ENCODE measurements at regions not wholly inside any gene's neighbourhood (a gene's known extent, or its start where the extent isn't known, plus 50 kb on each side); places are given as distances from the start of the nearest gene placed in this dataset.
"Not testable (repeated sequence)": the region's sequence is repeated elsewhere in the genome, so short reads cannot be mapped to it uniquely, and the experiment has no call there.

- no peak for DNase-seq (ENCODE audit: low spot score)
These were observed 2236.0 kb upstream of the AGA start for GRCh38 chr4:179678093-179678814.

- not testable (repeated sequence) for DNase-seq (ENCODE audit: low spot score)
These were observed 2241.4 kb upstream of the AGA start for GRCh38 chr4:179683661-179684060.

- no peak for DNase-seq (ENCODE audit: low spot score)
These were observed 2250.0 kb upstream of the AGA start for GRCh38 chr4:179692222-179692621.

GRCh38 chr4:179695175-179695574, 2252.9 kb upstream of the AGA start:
- no peak for DNase-seq (ENCODE audit: low spot score)

GRCh38 chr4:179698321-179698720, 2256.1 kb upstream of the AGA start:
- DNase-seq (ENCODE audit: low spot score) = no peak

- no peak for DNase-seq (ENCODE audit: low spot score)
These were observed 2267.9 kb upstream of the AGA start for GRCh38 chr4:179709961-179710624.

- DNase-seq (ENCODE audit: low spot score) = no peak
These were observed 2277.7 kb upstream of the AGA start for GRCh38 chr4:179719766-179720450.

- not testable (repeated sequence) for DNase-seq (ENCODE audit: low spot score)
These were observed 2284.3 kb upstream of the AGA start for GRCh38 chr4:179726491-179726890.

- no peak for DNase-seq (ENCODE audit: low spot score)
These were observed 2286.1 kb upstream of the AGA start for GRCh38 chr4:179728305-179728704.

- DNase-seq (ENCODE audit: low spot score) = not testable (repeated sequence)
These were observed 2294.6 kb upstream of the AGA start for GRCh38 chr4:179736820-179737219.

- no peak for DNase-seq (ENCODE audit: low spot score)
These were observed 2296.6 kb upstream of the AGA start for GRCh38 chr4:179738822-179739221.

- no peak for DNase-seq (ENCODE audit: low spot score)
These were observed 2305.1 kb upstream of the AGA start for GRCh38 chr4:179747218-179747910.

GRCh38 chr4:179748837-179749236, 2306.6 kb upstream of the AGA start:
- no peak for DNase-seq (ENCODE audit: low spot score)

GRCh38 chr4:179750374-179750773, 2308.1 kb upstream of the AGA start:
- no peak for DNase-seq (ENCODE audit: low spot score)

GRCh38 chr4:179751669-179752068, 2309.4 kb upstream of the AGA start:
- no peak for DNase-seq (ENCODE audit: low spot score)

GRCh38 chr4:179755322-179755721, 2313.1 kb upstream of the AGA start:
- no peak for DNase-seq (ENCODE audit: low spot score)

- DNase-seq (ENCODE audit: low spot score) = no peak
These were observed 2315.4 kb upstream of the AGA start for GRCh38 chr4:179757641-179758040.

GRCh38 chr4:179762840-179763239, 2320.6 kb upstream of the AGA start:
- no peak for DNase-seq (ENCODE audit: low spot score)

- DNase-seq (ENCODE audit: low spot score) = no peak
These were observed 2324.7 kb upstream of the AGA start for GRCh38 chr4:179766938-179767337.

GRCh38 chr4:179768996-179769395, 2326.8 kb upstream of the AGA start:
- no peak for DNase-seq (ENCODE audit: low spot score)

GRCh38 chr4:179797738-179798137, 2355.5 kb upstream of the AGA start:
- no peak for DNase-seq (ENCODE audit: low spot score)

GRCh38 chr4:179803857-179804256, 2361.6 kb upstream of the AGA start:
- no peak for DNase-seq (ENCODE audit: low spot score)

- no peak for DNase-seq (ENCODE audit: low spot score)
These were observed 2362.2 kb upstream of the AGA start for GRCh38 chr4:179804440-179804839.
